Stimulated activated CD4-positive, alpha-beta T cell treated with anti-CD3 and anti-CD28 coated beads, TNF-alpha, amount 100 ng/mL, for 48 hours (primary cell): ENCODE measurements at regions not wholly inside any gene's neighbourhood (a gene's known extent, or its start where the extent isn't known, plus 50 kb on each side); places are given as distances from the start of the nearest gene placed in this dataset.
"Not testable (repeated sequence)": the region's sequence is repeated elsewhere in the genome, so short reads cannot be mapped to it uniquely, and the experiment has no call there.

Experiments used
- DNase-seq, 3 donors: peaks; one replicate each; pipeline ENCODE4 v3.0.0-alpha.2; 2020; ENCODE audit warnings: low read depth in 3 of 3

DNA sequence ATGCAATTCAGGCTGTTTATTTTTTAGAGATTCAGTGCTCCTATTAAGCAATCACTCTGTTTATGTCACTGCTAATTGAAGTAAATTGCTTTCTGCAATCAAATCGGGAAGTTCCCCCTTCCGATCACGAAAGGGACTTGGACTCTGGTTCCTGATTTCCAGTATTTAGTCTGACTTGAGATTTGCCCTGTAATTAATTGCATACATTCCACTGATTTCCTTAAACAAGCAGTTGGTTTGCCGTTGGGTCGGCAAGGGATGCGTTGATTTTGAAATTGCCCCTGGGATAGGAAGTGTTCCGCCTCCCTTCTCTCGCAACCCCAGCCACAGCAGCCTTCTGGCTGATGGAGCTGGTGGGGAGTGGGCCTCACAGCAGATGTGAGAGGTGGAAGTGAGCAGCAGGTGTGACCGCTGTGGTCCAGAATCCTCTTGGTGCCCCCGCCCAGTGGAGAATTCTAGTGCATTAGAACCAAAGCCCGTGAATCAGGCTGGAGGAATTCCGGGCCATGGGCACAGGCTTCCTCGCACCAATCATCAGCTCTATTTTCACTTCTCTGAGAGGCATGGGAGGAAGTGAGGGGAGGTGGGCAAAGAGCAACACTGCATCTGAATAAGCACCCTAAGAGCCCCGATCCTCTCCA lies 102.5 kb downstream of the SPRY4 start:
- DNase-seq = no peak

DNA sequence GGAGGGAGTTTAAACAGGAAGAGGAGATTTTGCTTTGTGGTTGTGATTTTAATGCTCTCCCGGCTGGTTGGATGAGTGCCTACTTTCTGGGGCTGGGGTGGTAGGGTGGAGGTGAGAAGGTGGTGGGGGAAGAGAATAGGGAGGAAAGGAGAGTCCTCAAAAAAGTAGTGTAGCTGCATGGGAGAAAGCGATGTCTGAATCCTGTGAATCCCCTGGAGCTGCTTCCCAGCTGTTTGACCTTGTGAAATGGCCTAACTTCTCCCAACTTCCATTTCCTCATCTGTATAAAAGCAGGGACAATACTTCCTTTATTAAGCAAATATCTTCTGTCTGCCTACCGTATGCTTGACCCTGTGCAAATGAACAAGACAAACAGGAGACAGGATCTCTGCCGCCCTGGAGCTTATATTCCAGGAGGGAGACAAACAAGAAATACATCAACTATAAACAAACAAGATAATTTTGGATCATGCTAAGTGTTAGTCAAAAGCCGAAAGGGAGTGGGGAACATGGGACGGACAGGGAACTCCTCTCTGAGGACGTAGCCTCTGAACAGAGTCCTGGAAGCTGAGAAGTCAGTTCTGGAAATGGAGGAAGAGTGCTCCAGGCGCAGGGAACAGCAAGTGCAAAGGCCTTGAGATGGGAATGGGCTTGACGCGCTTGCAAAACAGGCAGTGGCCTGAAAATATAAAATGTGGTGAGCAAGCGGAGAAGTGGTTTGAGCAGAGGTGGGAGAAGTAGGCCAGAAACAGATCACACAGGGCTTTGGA lies 103.5 kb downstream of the SPRY4 start:
- no peak for DNase-seq

DNA sequence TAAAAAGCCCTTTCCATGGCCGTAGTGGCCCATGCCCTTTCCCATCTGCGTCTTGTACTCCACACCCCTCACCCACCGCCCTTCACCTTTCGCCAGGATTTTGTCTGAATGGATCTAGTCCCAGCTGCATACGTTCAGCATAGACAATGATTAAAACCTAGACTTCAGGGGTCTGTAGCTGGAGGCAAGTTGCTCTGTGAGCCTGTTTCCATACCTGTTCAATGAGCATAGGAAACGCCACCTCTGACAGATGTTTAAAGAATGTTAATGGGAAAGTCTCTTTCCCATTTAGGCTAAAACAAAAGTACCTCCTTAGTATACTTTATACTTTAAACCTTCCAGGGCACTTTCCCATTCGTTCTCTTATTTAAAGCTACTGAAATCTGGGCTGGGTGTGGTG lies 105.7 kb downstream of the SPRY4 start:
- DNase-seq = no peak

DNA sequence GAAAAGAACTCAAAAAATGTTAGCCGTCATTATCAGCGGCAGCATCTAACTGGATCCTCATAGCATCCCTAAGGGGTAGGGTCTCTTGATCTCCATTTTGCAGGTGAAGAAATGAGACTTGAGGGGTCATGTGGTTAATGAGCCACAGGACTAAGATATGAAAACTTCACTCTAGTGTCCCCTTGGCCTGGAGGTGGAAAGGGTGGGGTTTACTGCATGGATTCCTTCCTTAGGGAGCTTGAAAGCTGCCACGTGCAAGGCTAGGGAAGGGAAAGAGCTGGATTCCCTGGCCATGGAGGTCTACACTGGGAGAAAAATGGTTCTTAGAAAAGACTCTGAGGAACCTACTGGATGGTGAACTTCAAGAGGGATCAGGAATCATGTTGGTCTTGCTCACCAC lies 107.9 kb downstream of the SPRY4 start:
- no peak for DNase-seq

DNA sequence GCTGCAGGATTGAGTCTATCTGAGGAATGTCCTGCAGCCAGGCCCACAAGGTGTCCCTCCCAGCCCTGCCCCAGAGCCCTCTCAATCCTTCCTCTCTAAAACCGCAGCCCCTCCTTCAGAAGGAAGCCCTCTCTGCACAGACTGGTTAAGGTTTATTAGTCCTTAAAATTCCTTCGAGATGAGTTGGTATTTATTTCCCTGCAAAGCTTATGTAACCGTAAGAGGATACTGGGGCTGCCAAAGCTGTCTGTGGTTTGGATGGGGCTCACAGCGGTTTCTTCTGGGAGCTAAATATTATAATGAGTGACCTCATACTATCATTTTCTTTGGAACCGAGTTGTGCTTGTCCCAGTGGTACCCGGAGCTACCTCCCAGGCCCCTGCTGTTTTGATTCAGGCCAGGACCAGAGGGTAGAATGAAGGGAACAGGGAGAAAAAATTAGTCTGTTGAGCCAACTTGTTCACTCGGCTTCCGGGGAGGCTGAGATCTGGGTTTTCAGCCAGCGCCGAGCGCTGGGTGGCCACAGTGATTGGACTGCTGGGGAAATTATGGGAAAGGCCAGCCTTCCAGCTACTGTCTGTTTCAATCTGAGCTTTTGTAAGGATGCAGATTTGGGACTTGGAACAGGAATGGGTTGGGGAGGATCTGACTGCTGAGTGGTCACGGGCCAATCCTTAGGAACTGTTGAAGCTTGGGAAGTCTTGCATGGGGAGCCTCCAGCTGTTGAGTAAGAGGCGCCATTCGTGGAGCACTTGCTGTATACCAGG lies 107.5 kb downstream of the NDFIP1 start:
- DNase-seq = no peak

DNA sequence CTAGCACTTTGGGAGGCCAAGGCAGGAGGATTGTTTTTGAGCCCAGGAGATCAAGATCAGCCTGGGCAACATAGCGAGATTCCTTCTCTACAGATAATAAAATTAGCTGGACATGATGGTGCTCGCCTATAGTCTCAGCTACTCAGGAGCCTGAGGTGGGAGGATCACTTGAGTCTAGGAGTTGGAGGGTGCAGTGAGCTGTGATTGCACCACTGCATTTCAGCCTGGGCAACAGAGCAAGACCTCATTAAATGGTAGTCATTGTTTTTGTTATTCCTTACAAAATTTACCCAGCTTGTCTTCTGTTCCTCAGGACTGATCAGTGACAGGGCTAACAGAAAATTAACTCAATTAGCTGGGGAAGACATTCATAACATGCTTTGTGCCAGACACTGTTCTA lies 104.5 kb downstream of the NDFIP1 start:
- no peak for DNase-seq

DNA sequence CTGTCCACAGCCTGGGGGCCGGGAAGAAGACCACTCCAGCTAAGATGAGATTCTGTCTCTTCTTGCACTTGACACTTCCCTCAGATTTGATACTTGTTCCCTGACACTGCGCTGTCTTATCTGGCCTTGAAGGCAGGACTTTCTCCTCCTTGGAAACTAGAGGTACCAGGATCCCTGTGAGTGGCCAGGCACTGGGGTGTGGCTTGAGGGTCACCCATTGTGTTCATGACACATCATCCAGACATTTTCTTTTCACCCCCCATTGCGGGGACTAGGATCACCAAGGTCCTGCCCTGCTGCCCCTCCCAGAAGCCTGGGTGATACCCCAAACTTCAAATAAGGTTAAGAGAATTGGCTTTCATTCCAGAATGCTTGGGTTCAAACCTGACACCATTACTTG lies 103.3 kb downstream of the NDFIP1 start:
- no peak for DNase-seq

DNA sequence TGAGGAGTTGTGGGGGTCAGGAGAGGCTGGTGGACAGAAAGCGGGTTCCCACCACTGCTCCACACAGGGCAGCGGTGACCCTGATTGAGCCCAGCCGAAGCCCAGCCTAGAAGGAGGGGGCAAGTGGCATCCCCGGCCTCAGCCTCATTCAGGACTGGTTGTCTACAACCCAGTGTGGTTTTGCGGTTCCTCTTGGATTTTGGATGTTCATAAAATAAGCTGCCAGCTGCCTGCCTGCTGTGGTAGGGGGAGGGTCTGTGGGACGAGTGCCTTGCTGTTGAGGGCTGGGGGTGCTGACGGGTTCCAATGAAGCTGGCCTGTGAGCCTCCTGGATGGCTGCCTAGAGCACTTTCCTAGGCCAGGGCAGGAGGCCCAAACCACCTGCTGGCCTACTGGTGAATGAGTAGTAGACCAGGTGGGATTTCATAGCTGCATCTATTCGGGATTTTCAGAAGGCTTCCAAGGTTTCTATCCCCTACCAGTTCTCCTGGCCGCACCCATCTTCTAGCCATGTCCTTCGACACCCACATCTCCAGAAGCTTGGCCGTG lies 102.4 kb downstream of the NDFIP1 start:
- DNase-seq = no peak

DNA sequence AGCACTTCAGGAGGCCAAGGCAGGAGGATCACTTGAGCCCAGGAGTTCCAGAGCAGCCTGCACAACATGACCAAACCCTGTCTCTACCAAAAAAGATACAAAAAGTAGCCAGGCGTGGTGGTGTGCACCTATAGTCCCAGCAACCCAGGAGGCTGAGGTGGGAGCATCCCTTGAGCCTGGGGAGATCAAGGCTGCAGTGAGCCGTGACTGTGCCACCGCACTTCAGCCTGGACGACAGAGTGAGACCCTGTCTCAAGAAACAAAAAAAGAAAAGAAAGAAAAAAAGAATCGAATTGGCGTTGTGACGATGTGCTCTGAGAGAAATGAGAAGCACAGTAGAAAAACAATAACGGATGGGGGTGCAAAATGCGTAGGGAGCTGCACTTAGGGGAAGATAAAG lies 101.4 kb downstream of the NDFIP1 start:
- no peak for DNase-seq

DNA sequence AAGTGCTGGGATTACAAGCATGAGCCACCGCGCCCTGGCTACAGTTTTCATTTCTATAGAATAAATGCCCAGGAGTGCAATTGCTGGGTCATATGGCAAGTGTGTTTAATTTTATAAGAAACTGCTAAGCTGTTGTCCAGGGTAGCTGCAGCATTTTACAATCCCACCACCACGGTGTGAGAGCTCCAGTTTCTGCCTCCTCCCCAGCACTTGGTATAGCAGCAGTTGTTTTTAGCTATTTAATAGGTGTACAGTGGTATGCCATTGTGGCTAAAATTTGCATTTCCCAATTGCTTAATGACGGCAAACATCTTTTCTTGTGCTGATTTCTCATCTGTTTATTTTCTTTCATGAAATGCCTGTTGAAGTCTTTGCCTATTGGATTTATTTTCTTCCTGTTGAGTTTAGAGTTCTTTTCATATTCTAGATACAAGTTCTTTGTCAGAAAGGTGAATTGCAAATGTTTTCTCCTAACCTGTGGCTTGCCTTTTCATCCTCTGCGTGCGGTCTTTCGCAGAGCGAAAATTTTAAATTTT lies 100.3 kb downstream of the NDFIP1 start:
- DNase-seq = no peak

DNA sequence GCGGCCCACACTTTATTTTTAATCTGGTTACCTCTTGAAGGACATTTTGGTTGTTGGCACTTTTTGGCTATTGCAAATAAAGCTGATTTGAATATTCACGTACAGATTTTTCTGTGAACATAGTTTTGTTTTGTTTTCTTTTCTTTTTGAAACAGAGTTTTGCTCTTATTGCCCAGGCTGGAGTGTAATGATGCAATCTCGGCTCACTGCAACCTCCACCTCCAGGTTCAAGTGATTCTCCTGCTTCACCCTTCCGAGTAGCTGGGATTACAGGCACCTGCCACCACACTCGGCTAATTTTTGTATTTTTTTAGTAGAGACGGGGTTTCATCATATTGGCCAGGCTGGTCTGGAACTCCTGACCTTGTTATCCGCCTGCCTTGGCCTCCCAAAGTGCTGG lies 99.7 kb downstream of the NDFIP1 start:
- DNase-seq = not testable (repeated sequence)

DNA sequence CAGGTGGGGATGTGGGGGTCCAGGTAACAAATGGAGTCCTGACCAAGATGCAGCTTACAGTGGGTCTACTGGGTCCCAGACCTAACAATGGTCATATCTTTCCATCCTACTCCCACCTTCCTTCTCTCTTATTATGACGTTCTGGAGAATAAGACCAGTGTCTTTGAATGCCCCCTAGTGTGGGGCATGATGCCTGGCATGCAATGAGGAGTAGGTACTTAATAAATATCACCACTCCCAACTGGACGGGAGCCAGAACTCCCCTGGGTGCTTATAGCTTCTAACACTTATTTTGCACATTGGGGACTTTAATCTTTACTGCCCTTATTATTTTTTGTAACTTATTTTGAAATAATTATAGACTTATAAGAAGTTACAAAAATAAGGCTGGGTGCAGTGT lies 98.2 kb downstream of the NDFIP1 start:
- DNase-seq = no peak

DNA sequence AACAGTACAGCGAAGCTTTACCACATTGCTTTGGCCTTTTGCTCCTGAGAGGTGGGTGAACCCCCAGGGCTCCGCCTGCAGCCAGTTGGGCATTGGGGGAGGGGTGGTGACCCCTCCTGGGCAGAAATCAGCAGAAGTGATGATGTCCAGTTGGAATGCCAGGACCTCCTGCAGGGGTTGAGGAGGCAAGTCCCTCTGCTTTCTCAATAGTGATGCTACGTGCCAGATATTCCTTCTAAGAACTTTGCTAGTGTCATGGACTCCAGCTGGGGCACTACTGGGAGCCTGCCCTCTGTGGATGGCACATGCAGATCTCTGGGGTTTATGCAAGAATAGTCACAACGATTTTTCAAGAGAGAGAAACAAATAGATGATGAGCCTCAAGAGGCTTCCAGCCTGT lies 95.6 kb downstream of the NDFIP1 start:
- no peak for DNase-seq
